Left lobe of liver (tissue), 2 donors: ENCODE measurements at regions not wholly inside any gene's neighbourhood (a gene's known extent, or its start where the extent isn't known, plus 50 kb on each side); places are given as distances from the start of the nearest gene placed in this dataset.
"Not testable (repeated sequence)": the region's sequence is repeated elsewhere in the genome, so short reads cannot be mapped to it uniquely, and the experiment has no call there.

ENCODE experiments used
- ATAC-seq: fragments of 200-7000 bp; cut with Tn5 transposase; one replicate; pipeline ENCODE4 v1.9.1; 2020; ENCODE audit warnings: mild to moderate bottlenecking, moderate library complexity
- DNase-seq: peaks from one replicate; pipeline ENCODE4 v3.0.0-alpha.2; 2020; ENCODE audit warnings: low spot score
- donor health status: DM: no; HTN: no; CAD: no; lungs with moderate emphysema.
- donor health status: DM: no; HTN: yes; CAD: no.

DNA sequence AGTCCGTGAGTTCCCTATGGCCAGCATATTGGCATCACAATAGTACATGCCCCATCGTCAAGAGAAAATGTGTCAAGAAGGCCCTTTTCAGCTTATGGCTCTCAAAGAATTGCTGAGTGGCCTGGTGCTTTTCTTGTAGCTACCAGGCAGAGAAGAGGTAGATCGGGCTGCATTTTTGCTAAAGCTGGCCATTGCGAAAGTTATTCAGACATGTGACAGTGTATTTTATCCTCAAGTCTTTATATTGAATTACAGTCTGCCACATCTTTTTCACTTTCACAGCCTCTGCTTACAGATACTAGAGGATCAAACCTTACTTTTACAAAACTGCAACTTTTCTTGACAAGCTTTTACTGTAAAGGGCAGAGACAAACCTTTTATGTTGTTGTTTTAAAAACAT, 261.5 kb upstream of the IGFBP7 start:
- ATAC-seq (no peak), DNase-seq (no peak)

DNA sequence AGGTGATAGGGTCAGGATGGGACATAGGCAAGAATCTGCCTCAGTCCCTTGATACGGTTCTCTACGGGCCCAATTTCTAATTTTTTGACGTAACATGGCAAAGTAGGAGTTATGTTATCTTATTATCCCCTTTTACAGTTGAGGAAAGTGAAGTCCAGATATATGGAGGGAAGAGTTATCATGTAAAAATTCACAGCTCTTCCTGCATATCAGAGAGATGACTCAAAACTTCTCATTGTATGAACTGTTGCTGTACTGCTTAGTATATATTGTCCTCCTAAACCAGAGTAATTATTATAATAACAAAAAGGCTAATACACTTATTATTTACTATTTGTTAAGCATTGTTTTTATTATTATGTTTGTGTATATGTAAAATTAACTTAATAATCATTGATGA, 260.5 kb upstream of the IGFBP7 start:
- no peak for ATAC-seq
- DNase-seq = no peak

DNA sequence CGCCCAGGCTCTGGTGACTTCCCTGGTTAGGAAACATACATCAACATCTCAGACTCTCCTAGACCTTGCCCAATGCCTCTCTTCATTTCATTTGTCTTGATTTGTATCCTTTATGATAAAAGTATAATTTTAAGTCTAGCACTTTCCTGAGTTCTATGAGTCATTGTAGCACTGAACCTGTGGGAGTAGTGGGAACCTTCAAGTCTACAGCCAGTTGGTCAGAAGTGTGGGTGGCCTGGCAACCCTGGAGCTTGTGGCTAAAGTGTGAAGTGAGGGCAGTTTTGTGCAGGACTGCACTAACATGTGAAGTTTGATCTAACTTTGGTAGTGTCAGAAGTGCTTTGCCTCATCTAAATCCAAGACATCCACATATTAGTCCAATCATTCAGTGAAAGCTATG, 259.3 kb upstream of the IGFBP7 start:
- no peak for ATAC-seq
- DNase-seq = no peak

DNA sequence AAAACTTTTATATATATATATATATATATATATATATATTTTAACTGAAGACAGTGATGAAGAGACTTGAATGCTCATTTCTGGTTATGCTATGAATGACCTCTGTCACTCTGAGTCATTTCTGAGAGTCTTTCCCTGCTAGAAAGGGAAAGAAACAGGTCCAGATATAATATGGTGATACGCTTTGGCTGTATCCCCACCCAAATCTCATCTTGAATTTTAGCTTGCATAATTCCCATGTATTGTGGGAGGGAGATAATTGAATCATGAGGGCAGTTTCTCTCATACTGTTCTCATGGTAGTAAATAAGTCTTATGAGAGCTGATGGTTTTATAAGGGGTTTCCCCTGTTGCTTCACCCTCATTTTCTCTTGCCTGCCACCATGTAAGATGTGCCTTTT, 254.1 kb upstream of the IGFBP7 start:
- no peak for DNase-seq
- no peak for ATAC-seq

DNA sequence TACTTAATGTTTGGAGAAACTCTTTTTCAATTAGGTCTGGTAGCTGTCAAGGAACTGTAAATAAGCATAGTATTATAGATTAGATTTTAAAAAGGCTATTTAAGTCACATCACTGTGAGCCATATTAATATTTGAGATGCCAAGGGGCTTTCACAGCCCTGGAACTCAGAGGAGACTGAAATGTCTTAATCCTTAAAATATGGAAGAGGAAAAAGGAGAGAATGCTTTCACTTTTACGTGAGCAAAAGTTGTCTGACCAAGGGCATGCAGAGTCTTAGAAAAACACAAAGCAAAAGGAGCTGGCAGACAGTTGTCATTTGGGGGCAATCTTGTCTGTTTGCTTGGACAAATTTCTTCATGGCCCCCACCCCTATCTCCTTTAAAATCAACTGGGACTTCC, 253.2 kb upstream of the IGFBP7 start:
- ATAC-seq = no peak
- no peak for DNase-seq

DNA sequence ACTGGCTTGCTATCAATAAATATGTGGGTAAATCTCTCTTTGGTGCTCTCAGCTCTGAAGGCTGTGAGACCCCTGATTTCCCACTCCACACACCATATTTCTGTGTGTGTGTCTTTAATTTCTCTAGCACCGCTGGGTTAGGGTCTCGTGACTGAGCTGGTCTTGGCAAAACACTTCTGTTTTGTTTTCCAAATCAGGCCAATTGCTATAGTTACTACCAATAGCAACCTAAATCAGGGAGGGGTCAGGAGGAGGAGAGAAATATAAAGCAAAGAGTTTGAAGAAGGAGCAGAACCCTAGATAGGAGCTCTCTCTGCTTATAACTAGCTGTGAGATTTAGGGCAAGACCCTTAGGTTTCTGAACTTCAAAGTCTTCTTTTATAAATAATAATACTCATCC, 250.5 kb upstream of the IGFBP7 start:
- DNase-seq (no peak), ATAC-seq (no peak)

DNA sequence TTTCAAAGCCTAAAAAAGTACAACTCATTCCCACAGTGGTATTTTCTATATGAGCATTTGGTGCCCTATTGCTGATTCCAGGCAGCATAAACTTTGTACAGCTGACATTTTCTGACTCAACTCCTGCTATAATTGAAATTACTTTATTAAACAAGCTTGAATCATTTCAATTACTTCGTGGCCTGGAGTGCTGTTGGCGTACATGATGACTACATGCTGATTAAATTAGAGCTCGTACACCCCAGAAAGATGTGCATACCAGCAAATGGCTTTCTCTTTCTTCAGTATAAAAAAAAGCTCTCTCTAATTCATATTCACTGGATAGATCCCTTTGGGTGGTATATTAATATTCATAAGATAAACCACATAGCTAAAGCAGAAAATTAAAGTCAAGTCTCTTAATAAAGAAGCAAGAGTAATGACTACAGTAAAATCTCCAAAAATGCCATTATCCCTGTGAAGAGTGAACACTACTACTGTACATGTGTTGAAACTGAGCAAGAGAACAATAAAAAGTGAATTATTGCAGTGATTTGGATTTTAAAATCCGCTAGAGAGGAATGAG, 245.0 kb upstream of the IGFBP7 start:
- no peak for DNase-seq
- no peak for ATAC-seq

DNA sequence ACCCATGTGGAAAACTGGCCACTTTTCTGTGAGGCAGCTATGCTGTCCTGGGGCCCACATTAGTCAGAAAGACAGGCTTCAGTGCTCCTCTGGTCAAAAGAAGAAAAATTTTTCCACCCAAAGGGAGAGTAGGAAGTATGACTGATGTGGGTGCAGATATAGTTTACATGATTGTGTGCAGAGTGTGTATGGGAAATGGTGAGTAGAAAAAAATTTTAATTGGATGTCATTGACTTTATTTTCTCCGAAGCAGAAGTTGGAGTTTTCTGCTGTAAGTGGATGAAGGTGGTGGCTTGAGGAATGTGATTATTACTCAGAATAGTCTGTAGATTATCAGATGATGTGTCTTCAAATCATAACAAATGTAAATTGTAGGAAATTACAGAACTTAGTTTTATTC, 241.5 kb upstream of the IGFBP7 start:
- ATAC-seq (no peak), DNase-seq (no peak)

DNA sequence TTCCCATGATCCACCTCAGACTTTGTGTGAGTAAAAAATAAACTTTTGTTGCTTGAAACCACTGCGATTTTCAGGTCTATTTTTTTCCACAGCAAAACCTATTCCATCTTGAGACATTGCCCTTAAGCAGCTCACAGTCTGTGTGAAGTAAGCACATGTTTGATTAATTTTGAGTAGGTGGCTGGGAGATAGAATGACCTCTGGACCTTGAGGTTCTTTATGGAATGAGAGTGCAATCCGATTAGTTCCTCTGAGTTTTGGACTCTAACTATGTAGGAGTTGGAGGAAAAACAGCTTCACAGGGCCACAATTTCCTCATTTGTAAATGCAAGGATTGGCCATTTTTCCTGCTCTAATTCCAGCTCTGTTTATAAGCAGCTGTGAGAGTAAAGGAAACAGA, 234.1 kb upstream of the IGFBP7 start:
- ATAC-seq (no peak), DNase-seq (no peak)

DNA sequence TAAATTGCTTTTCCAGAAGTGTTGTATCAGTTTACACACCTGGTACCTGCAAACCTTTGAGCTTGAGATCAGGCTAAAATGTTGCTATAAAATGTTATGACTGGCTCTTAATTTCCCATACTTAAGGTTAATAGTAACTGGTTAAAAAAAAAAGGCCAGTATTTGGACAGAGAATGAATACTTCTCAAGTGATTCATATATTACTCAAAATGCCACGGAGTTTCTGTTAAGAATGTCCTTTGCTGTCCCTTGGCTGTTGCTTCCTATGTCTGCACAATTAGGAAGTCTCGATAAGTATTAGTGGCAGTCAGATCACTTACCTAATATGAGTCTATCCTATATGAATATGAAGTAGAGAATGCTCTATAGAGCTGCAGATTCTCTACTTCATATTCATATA, 232.2 kb upstream of the IGFBP7 start:
- ATAC-seq (no peak), DNase-seq (no peak)

DNA sequence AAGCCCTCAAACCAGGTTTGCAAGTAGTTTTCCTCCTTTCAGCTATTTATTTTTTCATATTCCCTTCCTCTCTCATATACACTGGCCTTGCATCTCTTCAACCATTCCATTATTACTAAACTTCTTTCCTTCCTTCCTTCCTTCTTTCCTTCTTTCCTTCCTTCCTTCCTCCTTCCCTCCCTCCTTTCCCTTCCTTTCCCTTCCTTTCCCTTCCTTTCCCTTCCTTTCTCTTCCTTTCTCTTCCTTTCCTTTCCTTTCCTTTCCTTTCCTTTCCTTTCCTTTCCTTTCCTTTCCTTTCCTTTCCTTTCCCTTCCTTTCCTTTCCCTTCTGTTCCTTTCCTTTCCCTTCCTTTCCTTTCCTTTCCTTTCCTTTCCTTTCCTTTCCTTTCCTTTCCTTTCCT, 228.7 kb upstream of the IGFBP7 start:
- not testable (repeated sequence) for ATAC-seq, DNase-seq

DNA sequence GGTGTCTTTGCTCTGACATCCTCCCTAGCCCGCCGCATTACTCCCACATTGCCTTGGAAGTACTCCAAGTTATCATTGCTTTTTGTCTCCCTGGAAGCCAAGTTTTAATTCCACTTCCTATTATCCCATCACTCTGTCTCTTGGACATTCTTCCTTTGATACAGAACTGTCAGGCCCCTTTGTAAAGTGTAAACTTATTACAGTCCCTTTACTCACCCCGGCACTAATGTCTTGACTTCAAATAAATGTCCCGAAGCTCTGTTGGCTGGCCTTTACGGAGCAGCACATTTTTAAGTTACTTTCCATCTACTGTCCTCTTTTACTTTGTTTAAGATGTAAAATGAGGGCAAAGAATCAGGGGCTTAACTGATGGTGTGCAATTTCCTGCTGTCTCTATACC, 223.5 kb upstream of the IGFBP7 start:
- DNase-seq (no peak), ATAC-seq (no peak)

DNA sequence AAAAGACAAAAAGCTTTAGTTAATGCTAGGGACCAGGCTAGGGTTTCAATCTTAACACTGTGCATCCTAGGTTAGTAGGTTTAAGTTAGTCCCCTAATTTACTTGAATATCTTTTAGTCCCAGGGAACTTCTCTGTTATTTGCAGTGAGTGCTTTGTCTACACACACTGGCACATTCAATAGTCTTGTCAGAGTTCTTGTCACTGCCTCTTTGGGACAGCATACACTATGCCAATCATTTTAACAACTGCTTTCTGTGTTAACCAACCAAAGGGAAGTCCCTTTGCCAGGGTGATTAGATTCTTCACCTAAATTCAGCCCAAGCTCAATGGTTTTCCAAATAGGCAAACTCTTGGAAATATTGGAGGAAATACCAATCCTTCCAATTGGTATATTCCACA, 221.8 kb upstream of the IGFBP7 start:
- DNase-seq = no peak
- no peak for ATAC-seq

DNA sequence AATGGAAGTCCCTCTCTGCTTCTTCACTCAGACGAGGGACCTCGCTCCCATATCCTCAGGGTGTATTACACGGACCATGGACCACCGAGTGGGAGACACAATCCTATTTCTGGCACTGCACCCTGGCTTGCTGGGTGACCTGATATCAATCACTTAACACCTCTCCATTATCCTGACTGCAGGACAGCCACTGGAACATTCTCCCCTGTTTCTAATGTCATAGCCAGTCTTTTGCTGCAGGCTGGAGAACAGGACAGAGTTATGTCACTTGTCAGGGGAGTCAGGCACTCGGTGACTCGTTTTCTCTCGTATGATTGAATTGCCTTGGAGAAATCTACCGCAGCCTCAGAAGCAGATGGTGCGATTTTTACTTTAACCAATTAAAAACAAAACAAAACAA, 219.1 kb upstream of the IGFBP7 start:
- DNase-seq (no peak), ATAC-seq (no peak)

DNA sequence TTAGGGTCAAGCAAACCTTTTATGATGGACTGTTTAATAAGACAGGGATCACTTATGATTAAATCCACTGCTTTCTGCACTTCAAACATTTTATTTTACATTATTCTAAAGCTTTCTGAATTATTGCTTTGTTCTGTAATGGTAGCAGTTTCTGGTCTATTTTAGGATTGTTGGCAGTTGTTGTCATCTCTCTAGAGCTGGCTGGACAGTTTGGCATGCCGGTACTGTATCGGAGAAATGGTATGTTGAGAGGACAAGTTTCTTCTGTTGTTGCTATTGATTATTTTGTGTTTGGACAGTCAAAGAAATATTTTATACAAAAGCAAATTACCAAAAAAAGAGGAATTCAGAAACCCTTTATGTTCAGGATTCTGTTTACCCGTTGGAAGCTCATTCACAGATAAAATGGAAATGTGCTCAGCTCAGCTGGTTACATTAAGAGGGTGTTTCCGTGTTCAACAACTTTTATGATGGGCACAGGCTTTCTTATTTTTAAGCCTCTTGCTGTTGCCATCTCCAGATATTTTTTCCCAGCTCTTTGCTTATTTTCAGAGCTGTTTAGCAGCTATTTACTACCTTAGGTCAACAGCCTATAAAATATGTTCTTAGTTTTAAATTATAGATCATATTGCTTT, 214.6 kb upstream of the IGFBP7 start:
- ATAC-seq (no peak), DNase-seq (no peak)

DNA sequence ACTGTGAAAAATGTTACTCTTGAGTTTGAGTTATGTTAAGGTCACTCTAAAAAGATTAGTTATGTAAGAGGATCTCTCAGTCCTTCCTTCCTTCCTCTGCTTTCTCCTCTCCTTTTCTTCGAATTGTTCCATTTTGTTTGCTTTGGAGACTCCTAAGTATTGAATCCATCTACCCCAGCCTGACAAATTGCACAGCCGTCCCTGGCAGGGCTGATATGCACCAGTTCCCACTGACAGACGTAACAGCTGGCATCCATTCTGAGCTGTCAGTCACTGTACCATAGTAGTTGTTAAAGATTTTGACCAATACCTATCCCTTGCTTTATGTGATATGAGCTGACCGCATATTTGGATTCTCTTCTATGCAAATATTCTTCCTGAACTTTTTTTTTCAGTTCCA, 210.7 kb upstream of the IGFBP7 start:
- no peak for DNase-seq

DNA sequence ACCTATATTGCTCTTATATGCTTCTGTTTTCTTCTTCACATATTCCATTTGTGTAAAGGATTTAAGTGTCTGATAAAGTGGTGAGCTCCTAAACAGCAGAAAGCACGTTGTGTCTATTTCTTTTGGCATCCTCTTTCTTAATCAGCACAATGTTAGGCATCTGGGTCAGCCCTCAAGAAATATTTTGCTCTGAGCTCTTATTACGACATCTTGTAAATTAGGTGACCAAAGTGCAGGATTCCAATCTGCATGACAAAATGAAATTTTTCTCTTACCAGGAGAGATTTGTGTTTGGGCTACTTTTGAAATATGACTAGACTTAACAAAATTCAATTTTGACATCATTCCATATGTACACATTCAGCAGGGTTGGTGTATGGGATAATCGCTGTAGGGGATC, 210.0 kb upstream of the IGFBP7 start:
- no peak for DNase-seq
- ATAC-seq = no peak

More for the DNA sequence above, 210.7 kb upstream of the IGFBP7 start:
- ATAC-seq = no peak

DNA sequence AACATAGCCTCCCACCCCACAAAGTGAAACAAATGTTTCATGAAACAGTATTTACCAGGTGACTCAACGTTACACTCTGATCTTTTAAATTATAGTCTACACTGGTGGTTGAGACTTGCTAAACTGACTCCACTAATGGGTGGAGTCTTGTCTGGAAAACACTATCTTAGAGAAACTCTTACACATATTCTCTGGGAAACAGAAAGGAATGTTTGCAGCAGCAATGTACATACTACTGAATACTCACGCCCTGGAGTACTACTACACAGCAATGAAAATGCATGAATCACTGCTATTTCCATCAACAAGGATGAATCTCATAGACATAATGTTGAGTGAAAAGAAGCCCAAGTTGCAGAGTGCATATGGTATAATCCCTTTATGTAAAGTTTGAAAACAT, 208.5 kb upstream of the IGFBP7 start:
- DNase-seq (no peak), ATAC-seq (no peak)

DNA sequence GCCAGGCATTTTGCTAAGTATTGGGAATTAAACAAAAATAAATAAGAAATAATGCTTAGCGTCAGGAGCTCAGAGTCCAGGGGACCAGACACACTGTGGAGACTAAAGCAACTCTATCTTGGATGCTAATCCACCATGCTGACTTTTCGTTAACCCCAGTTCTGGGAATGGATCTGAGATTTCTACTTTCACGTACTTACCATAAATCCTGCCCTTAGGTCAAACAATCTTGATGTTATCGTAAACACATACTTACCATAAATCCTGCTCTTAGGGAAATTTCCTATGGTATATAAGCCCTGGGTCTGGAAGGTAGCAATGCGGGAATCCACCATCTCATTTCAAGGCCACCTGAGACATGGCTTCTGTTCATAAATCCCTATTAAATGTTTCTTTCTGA, 204.5 kb upstream of the IGFBP7 start:
- no peak for ATAC-seq
- no peak for DNase-seq

DNA sequence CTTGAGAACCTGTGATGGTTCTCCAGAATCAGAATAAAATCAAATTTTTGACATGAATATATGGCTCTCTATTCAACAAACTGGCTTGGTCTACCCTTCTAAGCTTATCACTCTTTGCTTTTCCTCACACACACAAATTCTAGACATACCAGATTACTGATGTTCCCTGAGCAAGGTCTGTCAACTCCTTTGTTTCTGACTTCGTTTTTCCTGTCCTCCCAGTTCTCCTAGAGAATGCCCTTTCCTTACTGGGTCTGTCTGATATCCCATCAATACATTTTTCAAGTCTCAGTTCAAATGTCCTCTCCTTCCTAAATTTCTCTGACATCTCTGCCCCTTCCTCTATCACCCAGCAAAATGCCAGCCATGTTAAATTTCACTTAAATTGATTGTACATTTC, 202.1 kb upstream of the IGFBP7 start:
- DNase-seq (no peak), ATAC-seq (no peak)

DNA sequence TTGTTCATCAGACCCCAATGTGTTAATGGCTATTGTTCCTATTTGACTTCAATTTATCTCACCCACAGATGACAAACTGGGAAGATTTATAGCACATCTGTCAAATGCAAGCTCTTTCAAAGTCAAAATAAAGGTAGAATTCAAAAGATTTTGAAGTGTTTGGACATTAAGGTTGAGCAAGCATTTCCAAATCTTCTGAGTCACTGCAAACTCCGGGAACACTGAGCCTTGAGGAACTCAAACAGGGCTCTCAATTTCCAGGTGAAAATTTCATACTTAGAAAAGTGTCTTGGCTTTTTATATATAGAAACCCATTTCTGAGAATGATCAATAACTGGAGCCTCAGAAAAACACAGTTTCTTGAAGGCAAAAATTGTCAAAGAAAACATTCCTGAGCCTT, 199.5 kb upstream of the IGFBP7 start:
- DNase-seq = no peak
- no peak for ATAC-seq

DNA sequence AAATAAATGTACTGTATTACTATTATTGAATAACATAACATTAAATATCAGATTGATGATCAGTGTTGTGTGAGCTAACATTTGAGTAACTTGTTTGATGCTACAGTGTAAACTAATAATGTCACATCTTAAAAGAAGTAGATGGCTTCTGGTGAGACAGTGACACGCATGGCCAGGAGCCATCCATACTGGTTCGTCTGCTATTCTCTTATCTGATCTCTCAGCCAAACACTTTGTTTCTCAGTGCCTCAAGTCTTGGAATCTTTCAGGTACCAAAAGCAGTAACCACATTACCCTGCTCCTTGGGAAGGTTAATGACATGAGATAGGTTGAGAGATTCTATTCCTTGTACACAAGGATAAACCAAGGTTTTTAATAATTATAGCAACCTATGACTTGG, 198.1 kb upstream of the IGFBP7 start:
- DNase-seq (no peak), ATAC-seq (no peak)

DNA sequence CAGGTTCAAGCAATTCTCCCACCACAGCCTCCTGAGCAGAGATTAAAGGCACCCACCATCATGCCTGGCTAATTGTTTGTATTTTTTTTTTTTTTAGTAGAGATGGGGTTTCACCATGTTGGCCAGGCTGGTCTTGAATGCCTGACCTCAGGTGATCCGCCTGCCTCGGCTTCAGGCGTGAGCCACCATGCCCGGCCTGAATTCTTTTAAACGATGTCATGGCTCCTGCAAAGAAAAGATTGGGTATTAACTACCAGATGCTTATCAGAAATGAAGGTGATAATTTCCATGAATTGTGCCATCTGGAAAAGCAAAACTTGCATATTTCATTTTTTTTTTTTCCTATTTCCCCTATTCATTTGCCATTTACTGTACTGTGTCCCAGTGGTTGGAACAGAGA, 195.7 kb upstream of the IGFBP7 start:
- DNase-seq = no peak
- ATAC-seq = no peak
